K562 (cell line): ENCODE measurements at regions not wholly inside any gene's neighbourhood (a gene's known extent, or its start where the extent isn't known, plus 50 kb on each side); places are given as distances from the start of the nearest gene placed in this dataset.

Source experiments
- ATAC-seq: fragments of 200-7000 bp; cut with Tn5 transposase; 3 replicates; pipeline ENCODE4 v1.9.1; 2020; ENCODE audit warnings: moderate library complexity
- BruUV-seq: library from RNA; stranded (reverse); fragments of 400-500 nt; replicated peaks from 2 replicates; lab custom pipeline; 2021; lab: Mats Ljungman, UMichigan
- CTCF ChIA-PET: fragments of 300-600 bp; formaldehyde crosslinking; extraction: SDS; loops from one replicate; lab custom pipeline; 2021; ENCODE audit warnings: low intra/inter-chr PET ratio; lab: Yijun Ruan, JAX
- POLR2A ChIA-PET: fragments of 300-600, 350-650 bp; sonication (Branson Sonifier 250); formaldehyde crosslinking; extraction: SDS; loops from one replicate; lab custom pipeline; 2021; ENCODE audit warnings: antibody characterized with exemption, inconsistent platforms; lab: Yijun Ruan, JAX
- DNase-seq, 4 experiments: peaks; one replicate each; pipeline versions ENCODE4 v3.0.0 to v3.0.0-alpha.2; 2011 to 2018; ENCODE audit warnings: low spot score in 3 of 4, mixed read lengths in 3 of 4; ENCODE audit errors: extremely low read depth in 1 of 4
- FAIRE-seq: peaks from 2 replicates; lab custom pipeline; 2011; peaks lifted over from hg19 to GRCh38; lab: Jason Lieb, UNC
- H2AFZ ChIP-seq: 2 replicates; pipeline ENCODE4 v1.6.0; 2011; ENCODE audit warnings: low read depth, low read length, control low read depth, inconsistent platforms
- H3K27ac ChIP-seq: fragments of 200-600 bp; 3 replicates; pipeline ENCODE4 v1.8.0; 2011; ENCODE audit warnings: low read depth, mild to moderate bottlenecking, control low read depth, inconsistent platforms, low read length, moderate library complexity, mixed read lengths; ENCODE audit errors: extremely low read depth
- H3K27me3 ChIP-seq, 2 experiments: fragments of 300-600 bp in 1 of 2; 2 replicates in 1 of 2; 3 replicates in 1 of 2; pipeline versions ENCODE4 v1.6.0 to v1.8.0; 2011; ENCODE audit warnings: inconsistent platforms in 2 of 2, low read length in 2 of 2, mild to moderate bottlenecking in 1 of 2, mixed read lengths in 1 of 2, moderate library complexity in 1 of 2; ENCODE audit not compliant: control insufficient read depth in 2 of 2, insufficient read depth in 2 of 2
- H3K36me3 ChIP-seq: fragments of 300-600 bp; 3 replicates; pipeline ENCODE4 v1.8.0; 2011; ENCODE audit warnings: mild to moderate bottlenecking, low read length, inconsistent platforms; ENCODE audit not compliant: control insufficient read depth, insufficient read depth
- H3K4me1 ChIP-seq, 2 experiments: fragments of 200-600 bp in 1 of 2; replicated peaks in 1 of 2; 2 replicates in 1 of 2; 3 replicates in 1 of 2; pipeline versions ENCODE4 v1.5.1 to v1.8.0; 2011; ENCODE audit warnings: inconsistent platforms in 2 of 2, low read length in 2 of 2, mild to moderate bottlenecking in 1 of 2, mixed read lengths in 1 of 2, moderate library complexity in 1 of 2; ENCODE audit not compliant: control insufficient read depth in 2 of 2, insufficient read depth in 2 of 2
- H3K4me2 ChIP-seq: 2 replicates; pipeline ENCODE4 v1.6.1; 2011; ENCODE audit warnings: low read length, control low read depth, inconsistent platforms, mixed read lengths; ENCODE audit not compliant: insufficient read depth
- H3K4me3 ChIP-seq: fragments of 200-600 bp; sonication (generic), shearing (Covaris generic); 2 replicates; pipeline ENCODE4 v1.5.1; 2016; ENCODE audit warnings: control low read depth, inconsistent platforms
- H3K79me2 ChIP-seq: fragments of 200-600 bp; 3 replicates; pipeline ENCODE4 v1.8.0; 2011; ENCODE audit warnings: low read length, inconsistent platforms; ENCODE audit not compliant: control insufficient read depth, insufficient read depth
- H3K9ac ChIP-seq, 2 experiments: 2 replicates each; pipeline versions ENCODE4 v1.6.0 to v1.6.1; 2011; ENCODE audit warnings: low read depth in 2 of 2, low read length in 2 of 2, control low read depth in 1 of 2, inconsistent platforms in 1 of 2, mild to moderate bottlenecking in 1 of 2, mixed read lengths in 1 of 2; ENCODE audit not compliant: insufficient read depth in 1 of 2
- H3K9me1 ChIP-seq: one replicate; pipeline ENCODE4 v1.6.0; 2011; ENCODE audit warnings: inconsistent platforms, mild to moderate bottlenecking, low read length, moderate library complexity; ENCODE audit not compliant: control insufficient read depth, insufficient read depth
- H3K9me3 ChIP-seq: replicated peaks from 2 replicates; pipeline ENCODE4 v1.5.1; 2011; ENCODE audit warnings: low read depth, low read length, inconsistent platforms; ENCODE audit not compliant: control insufficient read depth, insufficient read depth
- H4K20me1 ChIP-seq: replicated peaks from 2 replicates; pipeline ENCODE4 v1.6.1; 2011; ENCODE audit warnings: low read length, inconsistent platforms, mixed read lengths; ENCODE audit not compliant: control insufficient read depth, insufficient read depth
- ATF7 ChIP-seq: fragments of 450-650 bp; IDR thresholded peaks from 2 replicates; pipeline ENCODE4 v1.7.1; 2014; ENCODE audit warnings: mild to moderate bottlenecking, moderate library complexity
- BACH1 ChIP-seq: fragments of 200-800 bp; sonication (Bioruptor generic); IDR thresholded peaks from 2 replicates; pipeline ENCODE4 v1.6.1; 2016; ENCODE audit warnings: missing genetic modification characterization, missing compliant biosample characterization
- CBFA2T3 ChIP-seq: fragments of 450-650 bp; IDR thresholded peaks from 2 replicates; pipeline ENCODE4 v1.6.1; 2017
- DEAF1 ChIP-seq: fragments of 450-650 bp; formaldehyde crosslinking; IDR thresholded peaks from 2 replicates; pipeline ENCODE4 v1.4.0; 2020; ENCODE audit warnings: mild to moderate bottlenecking, moderate library complexity
- E2F1 ChIP-seq: sonication (generic); formaldehyde crosslinking; IDR thresholded peaks from 2 replicates; pipeline ENCODE4 v1.8.1; 2023; ENCODE audit warnings: mild to moderate bottlenecking, missing genetic modification reagents, moderate library complexity
- FOXA1 ChIP-seq: fragments of 450-650 bp; IDR thresholded peaks from 2 replicates; pipeline ENCODE4 v1.6.1; 2016; ENCODE audit warnings: mild to moderate bottlenecking, borderline replicate concordance
- GATAD2A ChIP-seq: fragments of 450-650 bp; IDR thresholded peaks from 2 replicates; pipeline ENCODE4 v1.6.1; 2017
- JUN ChIP-seq, 2 experiments: sonication (generic) in 1 of 2; formaldehyde crosslinking in 1 of 2; IDR thresholded peaks; 2 replicates each; pipeline versions ENCODE4 v1.6.1 to v1.8.0; 2012 to 2022; ENCODE audit warnings: borderline replicate concordance in 2 of 2, mild to moderate bottlenecking in 2 of 2, improper control_type of control experiment in 1 of 2, low read depth in 1 of 2, low read length in 1 of 2, missing genetic modification reagents in 1 of 2
- MBD2 ChIP-seq: sonication (generic); IDR thresholded peaks from 2 replicates; pipeline ENCODE4 v1.6.1; 2016; ENCODE audit warnings: low read depth, borderline replicate concordance
- NONO ChIP-seq, 2 experiments: fragments of 200-400 bp in 1 of 2; fragments of 450-650 bp in 1 of 2; formaldehyde crosslinking in 1 of 2; IDR thresholded peaks; 2 replicates each; pipeline ENCODE4 v1.6.1; 2017; ENCODE audit warnings: low read depth in 2 of 2, mild to moderate bottlenecking in 2 of 2, moderate library complexity in 2 of 2, low read length in 1 of 2
- PBX2 ChIP-seq, 2 experiments: IDR thresholded peaks in 1 of 2; conservative IDR thresholded peaks in 1 of 2; 2 replicates each; pipeline ENCODE4 v1.6.1; 2016; ENCODE audit warnings: low read depth in 2 of 2, mild to moderate bottlenecking in 1 of 2, missing compliant biosample characterization in 1 of 2, missing genetic modification characterization in 1 of 2, moderate library complexity in 1 of 2
- POLR2AphosphoS5 ChIP-seq: IDR thresholded peaks from 2 replicates; pipeline ENCODE4 v1.6.1; 2011; ENCODE audit warnings: mild to moderate bottlenecking, low read depth, low read length, moderate library complexity; ENCODE audit not compliant: control insufficient read depth, insufficient read depth
- RB1 ChIP-seq: fragments of 450-650 bp; IDR thresholded peaks from 2 replicates; pipeline ENCODE4 v1.6.1; 2017; ENCODE audit warnings: low read depth, mild to moderate bottlenecking
- SMARCA4 ChIP-seq: fragments of 450-650 bp; IDR thresholded peaks from 2 replicates; pipeline ENCODE4 v1.6.1; 2016
- ZFP36 ChIP-seq: fragments of 150-350 bp; IDR thresholded peaks from 2 replicates; pipeline ENCODE4 v1.6.1; 2018; ENCODE audit warnings: low read length, low read depth; ENCODE audit not compliant: partially characterized antibody
- ZNF133 ChIP-seq: fragments of 250-450 bp; sonication (Bioruptor Pico); IDR thresholded peaks from 2 replicates; pipeline ENCODE4 v1.4.0; 2020; ENCODE audit warnings: mild to moderate bottlenecking
- ZNF253 ChIP-seq: fragments of 250-450 bp; sonication (Bioruptor Pico); conservative IDR thresholded peaks from 2 replicates; pipeline ENCODE4 v1.6.1; 2021; ENCODE audit warnings: mild to moderate bottlenecking
- ZNF436 ChIP-seq: fragments of 250-450, 450-650 bp; sonication (Bioruptor Pico); formaldehyde crosslinking; IDR thresholded peaks from 2 replicates; pipeline ENCODE4 v1.7.0; 2020; ENCODE audit warnings: mild to moderate bottlenecking
- WGBS: fragments of 100-300 bp; shearing (Covaris generic); methylation state at CpG from one replicate; pipeline ENCODE4 v1.1.6; 2016; ENCODE audit warnings: low coverage, mixed read lengths; ENCODE audit not compliant: insufficient coverage; ENCODE audit errors: missing lambda C conversion rate; 5-methylcytosine and 5-hydroxymethylcytosine counted together
- in situ Hi-C: fragments of 300-500 bp; cut with MboI; formaldehyde crosslinking; loops from 4 replicates; pipeline ENCODE4 v1.15.0; 2018; ENCODE audit warnings: inconsistent platforms, mixed read lengths
- intact Hi-C: fragments of 100-400 bp; cut with micrococcal nuclease; formaldehyde crosslinking; loops from 2 replicates; pipeline ENCODE4 v1.14.2; 2022

- intact Hi-C loops (no loop called here), in situ Hi-C loops (no loop called here)
- Histone ChIP-seq H3K27ac (no peak overlapping the region), H3K4me1 (peaks cover 6 to 11% of the 10 kb centered on the region in 2 experiments; a peak in 4 of 5 replicates), H3K27me3 (no peaks in the 10 kb centered on the region), H3K79me2 (no peaks in the 10 kb centered on the region), H3K9me1 (no peaks in the 10 kb centered on the region), H3K9ac (peak overlapping the region in 1 of 2 experiments; percentile 52; a peak in 1 of 4 replicates), H4K20me1 (no peaks in the 10 kb centered on the region), H3K4me2 (no peak overlapping the region), H3K4me3 (no peak overlapping the region), H3K9me3 (no peaks in the 10 kb centered on the region), H2AFZ (no peak overlapping the region), H3K36me3 (no peaks in the 10 kb centered on the region)
- no peak for FAIRE-seq
- no TSS peak for BruUV-seq
- WGBS: 9% methylated on average over 7 of the region's 8 CpGs
- ATAC-seq: no peak
- DNase-seq: no peak
- ChIA-PET POLR2A (no interaction called here), CTCF (no interaction called here)
- TF ChIP-seq RB1 (no peak), NONO (IDR thresholded peaks at IDR 0.05; ENCODE audit: low read depth in 2 of 2, low read length in 1 of 2) (no peak), GATAD2A (no peak), DEAF1 (CRISPR knock-in tag) (no peak), ZNF436 (CRISPR knock-in tag) (no peak), MBD2 (no peak), CBFA2T3 (peak; percentile 17; the same call in 1 of the 2 replicates), JUN (IDR thresholded peaks at IDR 0.05; ENCODE audit: borderline replicate concordance, low read depth, low read length) (no peak), JUN (CRISPR knock-in tag; IDR thresholded peaks at IDR 0.05; ENCODE audit: borderline replicate concordance) (no peak), SMARCA4 (no peak), E2F1 (CRISPR knock-in tag) (no peak), ZNF133 (no peak), ATF7 (no peak), PBX2 (CRISPR knock-in tag; IDR thresholded peaks at IDR 0.05; ENCODE audit: low read depth) (no peak), PBX2 (tag; conservative IDR thresholded peaks at IDR 0.05; ENCODE audit: low read depth) (0 out of 2 replicates have a peak, but pooled peaks have one; percentile 10), FOXA1 (no peak), POLR2AphosphoS5 (no peak), BACH1 (tag) (no peak), ZNF253 (CRISPR knock-in tag) (no peak), ZFP36 (peak; percentile 21)
Observed at GRCh38 chr14:76927971-76928700, 100.4 kb downstream of the IRF2BPL start.
